ENCODE measurements at regions not wholly inside any gene's neighbourhood (a gene's known extent, or its start where the extent isn't known, plus 50 kb on each side); places are given as distances from the start of the nearest gene placed in this dataset.

- Histone ChIP-seq H3K56ac (replicated peaks; ENCODE audit: insufficient read length, low read depth, low read length) (no peak overlapping the region), H3K9me3 (ENCODE audit: insufficient read depth in 2 of 2, low read depth in 1 of 2, low read length in 1 of 2) (no peaks in the 10 kb centered on the region), H3K9ac (replicated peaks in 1 of 4; ENCODE audit: extremely low read depth in 1 of 4, low read depth in 3 of 4, low read length in 3 of 4) (no peak overlapping the region), H3K18ac (ENCODE audit: extremely low read depth, low read length) (no peak overlapping the region), H3K4me3 (ENCODE audit: extremely low read depth in 1 of 4, insufficient read depth in 2 of 4, low read depth in 3 of 4, low read length in 4 of 4) (no peak overlapping the region), H2BK20ac (ENCODE audit: low read length) (no peak overlapping the region), H4K8ac (ENCODE audit: extremely low read depth, insufficient read depth, low read length) (no peak overlapping the region), H2AFZ (ENCODE audit: low read length) (no peak overlapping the region), H2BK12ac (ENCODE audit: low read depth, low read length) (no peak overlapping the region), H3K23ac (ENCODE audit: insufficient read length) (no peak overlapping the region), H3K79me2 (ENCODE audit: control insufficient read depth in 1 of 2, insufficient read depth in 2 of 2, low read length in 2 of 2) (no peaks in the 10 kb centered on the region), H3K14ac (ENCODE audit: insufficient read length) (no peak overlapping the region), H2BK15ac (ENCODE audit: low read length) (no peak overlapping the region), H4K20me1 (replicated peaks in 1 of 2; ENCODE audit: control insufficient read depth in 1 of 2, insufficient read depth in 2 of 2, low read length in 2 of 2) (no peaks in the 10 kb centered on the region), H3K4me1 (replicated peaks in 1 of 4; ENCODE audit: control insufficient read depth in 3 of 4, insufficient read depth in 4 of 4, low read length in 3 of 4) (no peaks in the 10 kb centered on the region), H3K36me3 (ENCODE audit: control insufficient read depth in 2 of 4, insufficient read depth in 4 of 4, low read length in 3 of 4) (no peaks in the 10 kb centered on the region), H2BK120ac (replicated peaks; ENCODE audit: low read depth, low read length) (no peak overlapping the region), H3K4ac (replicated peaks; ENCODE audit: insufficient read length, low read depth, low read length) (no peak overlapping the region), H4K5ac (ENCODE audit: insufficient read length, low read depth, low read length) (no peak overlapping the region), H4K91ac (replicated peaks; ENCODE audit: insufficient read length, low read length) (no peak overlapping the region), H3K27ac (ENCODE audit: low read depth, low read length) (no peak overlapping the region), H3K79me1 (ENCODE audit: low read depth, low read length) (no peaks in the 10 kb centered on the region), H2AK5ac (ENCODE audit: low read depth, low read length) (no peak overlapping the region), H3K4me2 (ENCODE audit: insufficient read depth in 1 of 2, low read depth in 2 of 2, low read length in 2 of 2) (no peak overlapping the region), H3K23me2 (ENCODE audit: low read depth, low read length) (no peaks in the 10 kb centered on the region), H3K27me3 (replicated peaks in 1 of 4; ENCODE audit: control insufficient read depth in 3 of 4, extremely low read depth in 1 of 4, insufficient read depth in 3 of 4, low read length in 3 of 4) (no peaks in the 10 kb centered on the region; a peak in 1 of 7 replicates), H2BK5ac (ENCODE audit: low read depth, low read length) (no peak overlapping the region)
- TF ChIP-seq CTBP2 (IDR thresholded peaks at IDR 0.05; ENCODE audit: borderline replicate concordance, insufficient read depth, insufficient read length, low read length) (no peak), RAD21 (IDR thresholded peaks at IDR 0.05 in 1 of 2, conservative IDR thresholded peaks at IDR 0.05 in 1 of 2; ENCODE audit: low read depth in 2 of 2, low read length in 2 of 2) (no peak), CHD1 (IDR thresholded peaks at IDR 0.05; ENCODE audit: low read depth, low read length) (no peak), BCL11A (IDR thresholded peaks at IDR 0.05; ENCODE audit: low read depth in 2 of 2, low read length in 2 of 2) (no peak), GTF2F1 (IDR thresholded peaks at IDR 0.05; ENCODE audit: borderline replicate concordance, low read depth, low read length) (no peak), FOSL1 (IDR thresholded peaks at IDR 0.05; ENCODE audit: insufficient read depth, low read depth, low read length) (no peak), MAX (IDR thresholded peaks at IDR 0.05) (no peak), ATF2 (IDR thresholded peaks at IDR 0.05; ENCODE audit: low read length) (no peak), EZH2 (IDR thresholded peaks at IDR 0.05; ENCODE audit: low read depth, low read length, severe bottlenecking) (no peak)
- no peak for DNase-seq (ENCODE audit: low read depth in 1 of 2, low spot score in 2 of 2)
- no peak for FAIRE-seq
- POLR2A ChIA-PET (ENCODE audit: partially characterized antibody): no interaction called here
- CTCF ChIA-PET (ENCODE audit: partially characterized antibody): interaction anchor here (0.9 kb wide), 1 partner anchor 294 kb away, joined by 3 read pairs; no protein-coding TSS in a partner anchor
- WGBS, 2 experiments (ENCODE audit: extremely low coverage in 1 of 2, insufficient coverage in 1 of 2, insufficient read length in 1 of 2, insufficient replicate concordance in 2 of 2, low coverage in 1 of 2, low lambda C conversion rate in 2 of 2, missing lambda C conversion rate in 1 of 2): 97% methylated on average over 2 of the region's 2 CpGs; no CpG with 5 or more reads in 1 of the 2 experiments
These were observed 157.7 kb downstream of the HHIPL2 start for GRCh38 chr1:222390181-222390580.

Measured in H1 (cell line).